Thyroid gland (tissue), 4 donors: ENCODE measurements at regions not wholly inside any gene's neighbourhood (a gene's known extent, or its start where the extent isn't known, plus 50 kb on each side); places are given as distances from the start of the nearest gene placed in this dataset.
A peak's percentile ranks its signal among the peaks of the same experiment; 100 is the strongest.

Experiments
- DNase-seq, 2 donors: peaks; one replicate each; pipeline ENCODE4 v3.0.0-alpha.2; 2019
- H3K27ac ChIP-seq, 3 donors: fragments of 200-600 bp; sonication (generic); 1 replicate in 2 of 3; 2 replicates in 1 of 3; pipeline ENCODE4 v1.5.1; 2016 to 2019; ENCODE audit warnings: mild to moderate bottlenecking in 1 of 3, moderate library complexity in 1 of 3
- H3K27me3 ChIP-seq: fragments of 200-600 bp; sonication (generic); one replicate; pipeline ENCODE4 v1.5.1; 2019
- H3K36me3 ChIP-seq, 2 donors: fragments of 200-600 bp; sonication (generic); one replicate each; pipeline ENCODE4 v1.5.1; 2016 to 2019
- H3K4me1 ChIP-seq, 2 donors: fragments of 200-600 bp; sonication (generic); one replicate each; pipeline ENCODE4 v1.5.1; 2017 to 2019
- H3K4me3 ChIP-seq, 3 donors: fragments of 200-600 bp; sonication (generic); replicated peaks in 1 of 3; 1 replicate in 2 of 3; 2 replicates in 1 of 3; pipeline ENCODE4 v1.5.1; 2016; ENCODE audit warnings: mild to moderate bottlenecking in 1 of 3
- H3K9me3 ChIP-seq: fragments of 200-600 bp; sonication (generic); one replicate; pipeline ENCODE4 v1.5.1; 2017
- CTCF ChIP-seq, 6 experiments: fragments of 200-600 bp in 3 of 6; fragments of 450-650 bp in 3 of 6; sonication (generic) in 3 of 6; IDR thresholded peaks; one replicate each; pipeline ENCODE4 v1.5.1; 2016 to 2019; ENCODE audit warnings: antibody characterized with exemption in 6 of 6, mild to moderate bottlenecking in 2 of 6, inconsistent platforms in 1 of 6, moderate library complexity in 1 of 6
- POLR2A ChIP-seq, 2 donors: fragments of 450-650 bp; IDR thresholded peaks; one replicate each; pipeline ENCODE4 v1.6.1; 2017; ENCODE audit warnings: antibody characterized with exemption in 2 of 2, mild to moderate bottlenecking in 2 of 2, moderate library complexity in 1 of 2
- WGBS, 2 donors: methylation state at CpG; one replicate each; pipeline ENCODE4 v1.1.5; 2017; 5-methylcytosine and 5-hydroxymethylcytosine counted together
- intact Hi-C: fragments of 100-400 bp; cut with DNase I; formaldehyde crosslinking; loops from one replicate; pipeline ENCODE4 v1.15.1; 2023

DNA sequence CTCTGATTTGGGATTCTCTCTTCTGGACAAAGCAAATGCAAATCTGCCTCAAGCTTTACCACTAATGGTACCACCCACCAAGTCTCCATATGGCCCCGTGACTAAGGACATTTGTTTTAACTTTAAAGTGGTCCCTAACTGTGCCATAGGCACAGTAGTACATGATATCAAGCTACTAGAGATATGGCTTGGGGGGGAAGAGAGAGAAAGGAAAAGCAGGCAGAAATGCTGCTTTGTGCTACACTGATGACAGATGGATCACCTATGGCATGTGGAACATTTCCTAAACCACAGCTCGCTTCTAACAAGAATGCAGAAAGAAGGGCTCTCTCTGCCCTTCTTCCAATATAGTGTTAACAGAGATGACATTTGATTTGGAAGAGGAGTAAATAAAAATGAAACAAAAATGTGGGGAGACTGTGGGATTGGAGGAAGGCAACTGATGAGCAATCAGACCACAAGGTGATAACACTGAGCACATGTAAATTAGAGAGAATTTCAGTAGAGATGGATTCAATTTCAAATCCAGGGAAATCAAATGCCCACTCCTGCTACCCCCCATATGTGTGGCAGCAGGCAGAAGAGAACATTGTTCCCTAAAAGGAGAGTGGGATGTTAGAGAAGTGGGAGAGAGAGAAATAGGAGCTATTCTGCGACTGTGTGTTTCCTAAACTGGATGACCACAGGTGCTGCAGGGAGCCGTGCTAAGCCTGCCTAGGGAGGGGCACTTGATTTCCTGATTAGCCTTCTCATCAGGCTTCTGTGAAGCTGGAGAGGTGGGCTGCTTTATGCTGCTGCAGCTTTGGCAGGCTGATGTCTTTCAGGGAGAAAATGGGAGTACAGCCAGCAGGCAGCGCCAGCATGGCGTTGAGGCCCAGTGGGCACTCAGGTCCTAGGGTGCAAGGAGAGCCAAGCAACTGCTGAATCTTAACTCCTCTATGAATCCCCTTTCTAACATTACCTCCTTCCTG, 75.3 kb downstream of the ZNF648 start:
- peak; percentile 44 to 58 for DNase-seq
- H3K4me1 ChIP-seq, result peaks cover 28 to 34% of the 10 kb centered on the region in 2 donors
- 42 to 43% methylated on average over 6 of the region's 6 CpGs for WGBS, 2 donors
- intact Hi-C loops, result no loop called here
- no peaks in the 10 kb centered on the region for H3K9me3 ChIP-seq
- no peaks in the 10 kb centered on the region for H3K36me3 ChIP-seq
- H3K27ac ChIP-seq, result peak overlapping the region; percentile 20 to 65 (median 59)
- H3K27me3 ChIP-seq, result no peaks in the 10 kb centered on the region
- no peak for TF ChIP-seq POLR2A (IDR thresholded peaks at IDR 0.05)
- no peak for TF ChIP-seq CTCF (IDR thresholded peaks at IDR 0.05)
- no peak overlapping the region for H3K4me3 ChIP-seq

GRCh38 chr1:181985281-181985680, 76.2 kb downstream of the ZNF648 start:
- WGBS, 2 donors, result 91 to 95% methylated on average over 3 of the region's 3 CpGs

GRCh38 chr1:181984006-181984405, 77.5 kb downstream of the ZNF648 start:
- H3K9me3 ChIP-seq, result no peaks in the 10 kb centered on the region
- peaks cover 28 to 36% of the 10 kb centered on the region in 2 donors for H3K4me1 ChIP-seq
- no peak overlapping the region for H3K27ac ChIP-seq
- WGBS, 2 donors, result 65 to 72% methylated on average over 4 of the region's 4 CpGs
- H3K27me3 ChIP-seq, result no peaks in the 10 kb centered on the region
- no peak for DNase-seq
- no peak overlapping the region for H3K4me3 ChIP-seq
- no peak for TF ChIP-seq POLR2A (IDR thresholded peaks at IDR 0.05)
- no peak for TF ChIP-seq CTCF (IDR thresholded peaks at IDR 0.05)
- intact Hi-C loops, result no loop called here
- H3K36me3 ChIP-seq, result no peaks in the 10 kb centered on the region

More at GRCh38 chr1:181985281-181985680, 76.2 kb downstream of the ZNF648 start:
- Histone ChIP-seq H3K27me3 (no peaks in the 10 kb centered on the region), H3K9me3 (no peaks in the 10 kb centered on the region), H3K4me1 (peaks cover 28 to 36% of the 10 kb centered on the region in 2 donors), H3K4me3 (no peak overlapping the region), H3K27ac (no peak overlapping the region), H3K36me3 (no peaks in the 10 kb centered on the region)
- no peak for TF ChIP-seq CTCF (IDR thresholded peaks at IDR 0.05)
- TF ChIP-seq POLR2A (IDR thresholded peaks at IDR 0.05), result no peak
- no peak for DNase-seq
- intact Hi-C loops, result no loop called here

GRCh38 chr1:181981821-181982220, 79.7 kb downstream of the ZNF648 start:
- peak; percentile 79 to 80 for DNase-seq
- H3K9me3 ChIP-seq, result no peaks in the 10 kb centered on the region
- H3K27ac ChIP-seq, result peak overlapping the region; percentile 63 to 82 (median 80)
- H3K36me3 ChIP-seq, result no peaks in the 10 kb centered on the region
- peaks cover 17 to 22% of the 10 kb centered on the region in 2 donors for H3K4me1 ChIP-seq
- WGBS, 2 donors, result 38 to 40% methylated on average over 4 of the region's 4 CpGs
- no peak overlapping the region for H3K4me3 ChIP-seq
- TF ChIP-seq CTCF (IDR thresholded peaks at IDR 0.05) (no peak), POLR2A (IDR thresholded peaks at IDR 0.05) (no peak)
- intact Hi-C loops, result no loop called here
- no peaks in the 10 kb centered on the region for H3K27me3 ChIP-seq

- TF ChIP-seq POLR2A (IDR thresholded peaks at IDR 0.05) (no peak), CTCF (IDR thresholded peaks at IDR 0.05) (no peak)
- no peak for DNase-seq
- Histone ChIP-seq H3K4me3 (no peak overlapping the region), H3K9me3 (no peaks in the 10 kb centered on the region), H3K27me3 (no peaks in the 10 kb centered on the region), H3K27ac (no peak overlapping the region), H3K4me1 (no peaks in the 10 kb centered on the region), H3K36me3 (no peaks in the 10 kb centered on the region)
- intact Hi-C loops, result no loop called here
- WGBS, 2 donors, result 94 to 100% methylated on average over 1 of the region's 1 CpG
Observed at GRCh38 chr1:181972256-181972655, 89.3 kb downstream of the ZNF648 start.
